ENCODE measurements at regions not wholly inside any gene's neighbourhood (a gene's known extent, or its start where the extent isn't known, plus 50 kb on each side); places are given as distances from the start of the nearest gene placed in this dataset.

DNA sequence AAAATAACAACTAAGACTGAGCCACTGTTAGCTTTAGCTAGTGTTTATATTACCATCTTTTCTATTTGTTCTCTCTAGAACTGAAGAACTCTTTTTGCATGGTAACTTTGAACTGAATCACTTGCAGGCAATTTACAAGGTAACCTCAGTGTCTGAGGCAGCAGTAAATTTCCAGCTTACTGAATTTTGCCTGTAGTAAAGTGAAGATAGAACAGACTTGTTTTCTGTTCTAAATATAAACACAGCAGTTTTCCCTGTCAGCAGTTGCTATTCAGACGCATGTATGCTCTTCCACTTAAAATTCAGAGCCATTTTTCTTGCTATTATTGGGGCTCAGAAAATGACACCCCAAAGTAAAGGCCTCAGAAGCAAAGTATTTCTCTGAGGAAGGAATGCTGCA, 974.0 kb upstream of the GJE1 start:
- TF ChIP-seq, protein P1, sequence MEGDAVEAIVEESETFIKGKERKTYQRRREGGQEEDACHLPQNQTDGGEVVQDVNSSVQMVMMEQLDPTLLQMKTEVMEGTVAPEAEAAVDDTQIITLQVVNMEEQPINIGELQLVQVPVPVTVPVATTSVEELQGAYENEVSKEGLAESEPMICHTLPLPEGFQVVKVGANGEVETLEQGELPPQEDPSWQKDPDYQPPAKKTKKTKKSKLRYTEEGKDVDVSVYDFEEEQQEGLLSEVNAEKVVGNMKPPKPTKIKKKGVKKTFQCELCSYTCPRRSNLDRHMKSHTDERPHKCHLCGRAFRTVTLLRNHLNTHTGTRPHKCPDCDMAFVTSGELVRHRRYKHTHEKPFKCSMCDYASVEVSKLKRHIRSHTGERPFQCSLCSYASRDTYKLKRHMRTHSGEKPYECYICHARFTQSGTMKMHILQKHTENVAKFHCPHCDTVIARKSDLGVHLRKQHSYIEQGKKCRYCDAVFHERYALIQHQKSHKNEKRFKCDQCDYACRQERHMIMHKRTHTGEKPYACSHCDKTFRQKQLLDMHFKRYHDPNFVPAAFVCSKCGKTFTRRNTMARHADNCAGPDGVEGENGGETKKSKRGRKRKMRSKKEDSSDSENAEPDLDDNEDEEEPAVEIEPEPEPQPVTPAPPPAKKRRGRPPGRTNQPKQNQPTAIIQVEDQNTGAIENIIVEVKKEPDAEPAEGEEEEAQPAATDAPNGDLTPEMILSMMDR (IDR thresholded peaks at IDR 0.05; ENCODE audit: low read length), result no peak
- no peak for TF ChIP-seq EZH2 (optimal IDR thresholded peaks at IDR 0.05; ENCODE audit: low read depth, low read length)
